ENCODE measurements at regions not wholly inside any gene's neighbourhood (a gene's known extent, or its start where the extent isn't known, plus 50 kb on each side); places are given as distances from the start of the nearest gene placed in this dataset.
"Not testable (repeated sequence)": the region's sequence is repeated elsewhere in the genome, so short reads cannot be mapped to it uniquely, and the experiment has no call there.

DNA sequence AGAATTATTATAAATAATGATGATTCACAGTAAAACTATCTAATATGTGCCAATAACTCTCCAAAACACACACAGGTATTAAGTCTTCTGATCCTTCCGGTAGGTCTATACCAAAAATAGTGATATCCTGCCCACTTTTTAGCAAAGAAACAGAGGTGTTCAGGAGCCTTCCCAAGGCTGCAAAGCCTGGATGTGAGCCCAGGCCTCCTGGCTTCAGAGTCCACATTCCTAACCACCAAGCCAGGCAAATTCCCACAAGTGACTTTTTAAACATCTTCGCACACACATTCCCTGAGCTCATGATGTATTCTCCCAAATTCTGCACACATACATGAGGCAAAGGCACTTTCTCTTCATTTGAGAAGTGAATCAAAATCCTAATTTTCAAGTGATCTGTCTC, 376.6 kb downstream of the BCL2L11 start:
- H3K79me2 ChIP-seq (ENCODE audit: control insufficient read depth, insufficient read depth, low read length); ATAC-seq (ENCODE audit: low read depth); H3K27ac Mint-ChIP-seq; H3K27ac ChIP-seq (ENCODE audit: low read length in 2 of 2); H3K9ac ChIP-seq (ENCODE audit: low read length); H3K9me3 ChIP-seq (ENCODE audit: control extremely low read depth in 1 of 3, control insufficient read depth in 2 of 3, insufficient read depth in 1 of 3, low read length in 2 of 3); intact Hi-C loops (cut with micrococcal nuclease); H3K4me3 ChIP-seq (ENCODE audit: control extremely low read depth in 1 of 5, extremely low read depth in 1 of 5, insufficient read depth in 1 of 5, low read depth in 2 of 5, low read length in 4 of 5); H3K27me3 Mint-ChIP-seq; POLR2A ChIA-PET; H3K36me3 ChIP-seq (replicated peaks in 1 of 2; ENCODE audit: control extremely low read depth in 1 of 2, control insufficient read depth in 1 of 2, extremely low read depth in 1 of 2, insufficient read depth in 2 of 2, low read length in 1 of 2); DNase-seq; H3K9me3 Mint-ChIP-seq (ENCODE audit: insufficient read depth); H2AFZ ChIP-seq (ENCODE audit: insufficient read depth, low read depth, low read length, poor library complexity, severe bottlenecking); CTCF ChIA-PET; H3K4me1 Mint-ChIP-seq; H3K4me1 ChIP-seq (ENCODE audit: control insufficient read depth in 2 of 2, insufficient read depth in 2 of 2, low read length in 2 of 2); H4K20me1 ChIP-seq (ENCODE audit: control insufficient read depth, insufficient read depth, low read length, poor library complexity, severe bottlenecking); H3K4me2 ChIP-seq (replicated peaks; ENCODE audit: low read depth, low read length, poor library complexity, severe bottlenecking); H3K4me3 Mint-ChIP-seq; H3K27me3 ChIP-seq (replicated peaks in 1 of 4; ENCODE audit: control extremely low read depth in 1 of 4, control insufficient read depth in 3 of 4, insufficient read depth in 4 of 4, low read length in 3 of 4): not testable (repeated sequence)
- no CpG with 5 or more reads among the region's 2 CpGs for WGBS (ENCODE audit: insufficient coverage)

DNA sequence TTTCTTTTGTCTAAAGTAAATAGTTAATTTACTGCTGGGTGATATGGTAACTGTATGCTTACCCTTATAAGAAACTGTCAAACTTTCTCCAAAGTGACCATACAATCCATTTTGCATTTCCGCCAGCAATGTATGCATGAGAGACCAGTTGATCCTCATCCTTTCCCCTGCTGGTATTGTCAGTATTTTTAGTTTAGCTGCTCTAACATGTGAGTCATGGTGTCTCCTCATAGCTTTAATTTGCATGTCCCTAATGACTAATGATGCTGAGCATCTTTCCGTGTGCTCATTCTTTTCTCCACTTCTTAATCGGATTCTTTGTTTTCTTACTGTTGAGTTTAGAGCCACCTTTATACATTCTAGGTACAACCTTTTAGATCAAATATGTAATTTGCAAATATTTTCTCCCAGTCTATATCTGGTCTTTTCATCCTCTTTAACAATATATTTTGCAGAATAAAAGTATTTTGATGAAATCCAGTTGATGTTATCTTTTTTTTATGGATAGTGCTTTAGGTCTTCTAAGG, 379.9 kb downstream of the BCL2L11 start:
- H3K9me3 Mint-ChIP-seq (ENCODE audit: insufficient read depth); H3K27me3 ChIP-seq (replicated peaks in 1 of 4; ENCODE audit: control extremely low read depth in 1 of 4, control insufficient read depth in 3 of 4, insufficient read depth in 4 of 4, low read length in 3 of 4); H2AFZ ChIP-seq (ENCODE audit: insufficient read depth, low read depth, low read length, poor library complexity, severe bottlenecking); H3K4me1 Mint-ChIP-seq; H3K4me2 ChIP-seq (replicated peaks; ENCODE audit: low read depth, low read length, poor library complexity, severe bottlenecking); H3K9ac ChIP-seq (ENCODE audit: low read length); H3K27ac Mint-ChIP-seq; H3K4me3 ChIP-seq (ENCODE audit: control extremely low read depth in 1 of 5, extremely low read depth in 1 of 5, insufficient read depth in 1 of 5, low read depth in 2 of 5, low read length in 4 of 5); H3K9me3 ChIP-seq (ENCODE audit: control extremely low read depth in 1 of 3, control insufficient read depth in 2 of 3, insufficient read depth in 1 of 3, low read length in 2 of 3); intact Hi-C loops (cut with micrococcal nuclease); POLR2A ChIA-PET; H3K79me2 ChIP-seq (ENCODE audit: control insufficient read depth, insufficient read depth, low read length); DNase-seq; H3K4me3 Mint-ChIP-seq; H3K27ac ChIP-seq (ENCODE audit: low read length in 2 of 2); H3K4me1 ChIP-seq (ENCODE audit: control insufficient read depth in 2 of 2, insufficient read depth in 2 of 2, low read length in 2 of 2); H4K20me1 ChIP-seq (ENCODE audit: control insufficient read depth, insufficient read depth, low read length, poor library complexity, severe bottlenecking); ATAC-seq (ENCODE audit: low read depth); H3K36me3 ChIP-seq (replicated peaks in 1 of 2; ENCODE audit: control extremely low read depth in 1 of 2, control insufficient read depth in 1 of 2, extremely low read depth in 1 of 2, insufficient read depth in 2 of 2, low read length in 1 of 2); H3K27me3 Mint-ChIP-seq; CTCF ChIA-PET: not testable (repeated sequence)
- WGBS (ENCODE audit: insufficient coverage): no CpG with 5 or more reads among the region's 3 CpGs

DNA sequence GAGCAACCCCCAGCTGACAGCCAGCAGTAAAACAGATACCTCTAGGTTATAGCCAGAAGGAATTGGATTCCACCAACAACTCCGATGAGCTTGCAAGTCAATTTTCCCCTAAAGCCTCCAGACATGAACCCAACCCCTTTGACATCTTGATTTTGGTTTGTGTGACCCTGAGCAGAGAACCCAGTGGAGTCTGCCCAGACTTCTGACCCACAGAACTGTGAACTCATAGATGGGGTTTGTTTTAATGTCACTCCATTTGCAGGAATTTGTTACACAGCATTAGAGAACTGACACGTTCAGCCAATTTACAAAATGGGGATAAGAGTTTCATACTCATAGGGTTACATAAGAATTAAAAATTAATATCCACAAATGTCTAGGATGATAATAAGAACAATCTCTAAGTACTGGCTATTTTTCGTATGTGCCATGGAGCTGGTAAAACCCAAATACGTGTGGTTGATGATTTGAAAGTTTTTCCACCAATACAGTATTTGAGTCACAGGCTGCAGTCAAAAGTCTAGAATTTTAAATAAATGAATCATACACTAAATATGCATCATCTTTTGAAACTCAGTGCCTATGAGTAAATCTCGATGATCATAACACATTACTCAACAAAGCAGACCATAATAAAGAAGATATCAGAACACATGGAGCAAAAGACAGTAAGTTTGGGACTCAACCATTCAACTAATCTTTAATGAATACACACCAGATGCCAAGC, 380.0 kb downstream of the ANAPC1 start:
- H3K9me3 Mint-ChIP-seq (ENCODE audit: insufficient read depth); H3K27me3 Mint-ChIP-seq; H3K4me1 ChIP-seq (ENCODE audit: control insufficient read depth in 2 of 2, insufficient read depth in 2 of 2, low read length in 2 of 2); H3K4me3 Mint-ChIP-seq; H4K20me1 ChIP-seq (ENCODE audit: control insufficient read depth, insufficient read depth, low read length, poor library complexity, severe bottlenecking); H3K27me3 ChIP-seq (replicated peaks in 1 of 4; ENCODE audit: control extremely low read depth in 1 of 4, control insufficient read depth in 3 of 4, insufficient read depth in 4 of 4, low read length in 3 of 4); DNase-seq; H3K4me2 ChIP-seq (replicated peaks; ENCODE audit: low read depth, low read length, poor library complexity, severe bottlenecking); H3K79me2 ChIP-seq (ENCODE audit: control insufficient read depth, insufficient read depth, low read length); H3K27ac Mint-ChIP-seq; POLR2A ChIA-PET; H3K4me3 ChIP-seq (ENCODE audit: control extremely low read depth in 1 of 5, extremely low read depth in 1 of 5, insufficient read depth in 1 of 5, low read depth in 2 of 5, low read length in 4 of 5); intact Hi-C loops (cut with micrococcal nuclease); ATAC-seq (ENCODE audit: low read depth); H3K36me3 ChIP-seq (replicated peaks in 1 of 2; ENCODE audit: control extremely low read depth in 1 of 2, control insufficient read depth in 1 of 2, extremely low read depth in 1 of 2, insufficient read depth in 2 of 2, low read length in 1 of 2); H3K4me1 Mint-ChIP-seq; H3K27ac ChIP-seq (ENCODE audit: low read length in 2 of 2); CTCF ChIA-PET; H3K9ac ChIP-seq (ENCODE audit: low read length); H2AFZ ChIP-seq (ENCODE audit: insufficient read depth, low read depth, low read length, poor library complexity, severe bottlenecking); H3K9me3 ChIP-seq (ENCODE audit: control extremely low read depth in 1 of 3, control insufficient read depth in 2 of 3, insufficient read depth in 1 of 3, low read length in 2 of 3): not testable (repeated sequence)
- no CpG with 5 or more reads among the region's 5 CpGs for WGBS (ENCODE audit: insufficient coverage)

DNA sequence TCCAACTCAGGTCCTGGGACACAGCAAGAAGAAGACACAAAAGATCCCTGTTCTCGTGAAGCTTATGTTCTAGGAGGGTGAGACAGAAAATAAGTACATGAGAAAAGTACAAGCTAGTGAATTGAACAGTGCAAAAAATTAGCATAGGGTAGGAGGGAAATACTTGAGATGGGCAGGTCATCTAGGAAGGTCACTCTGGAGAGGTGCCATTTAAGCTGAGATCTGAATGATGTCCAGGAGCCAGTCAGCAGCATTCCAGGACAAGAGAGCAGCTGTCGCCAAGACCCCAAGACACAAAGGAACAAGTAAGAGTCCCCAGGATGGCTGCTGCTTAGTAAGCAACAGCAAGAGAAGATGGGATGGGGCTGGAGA, 379.4 kb downstream of the ANAPC1 start:
- H2AFZ ChIP-seq (ENCODE audit: insufficient read depth, low read depth, low read length, poor library complexity, severe bottlenecking); H3K4me1 ChIP-seq (ENCODE audit: control insufficient read depth in 2 of 2, insufficient read depth in 2 of 2, low read length in 2 of 2); H3K9me3 Mint-ChIP-seq (ENCODE audit: insufficient read depth); POLR2A ChIA-PET; H3K36me3 ChIP-seq (replicated peaks in 1 of 2; ENCODE audit: control extremely low read depth in 1 of 2, control insufficient read depth in 1 of 2, extremely low read depth in 1 of 2, insufficient read depth in 2 of 2, low read length in 1 of 2); intact Hi-C loops (cut with micrococcal nuclease); H3K9ac ChIP-seq (ENCODE audit: low read length); H4K20me1 ChIP-seq (ENCODE audit: control insufficient read depth, insufficient read depth, low read length, poor library complexity, severe bottlenecking); H3K4me3 ChIP-seq (ENCODE audit: control extremely low read depth in 1 of 5, extremely low read depth in 1 of 5, insufficient read depth in 1 of 5, low read depth in 2 of 5, low read length in 4 of 5); H3K4me3 Mint-ChIP-seq; H3K79me2 ChIP-seq (ENCODE audit: control insufficient read depth, insufficient read depth, low read length); H3K27me3 ChIP-seq (replicated peaks in 1 of 4; ENCODE audit: control extremely low read depth in 1 of 4, control insufficient read depth in 3 of 4, insufficient read depth in 4 of 4, low read length in 3 of 4); DNase-seq; H3K4me1 Mint-ChIP-seq; H3K27ac ChIP-seq (ENCODE audit: low read length in 2 of 2); ATAC-seq (ENCODE audit: low read depth); CTCF ChIA-PET; H3K27me3 Mint-ChIP-seq; H3K9me3 ChIP-seq (ENCODE audit: control extremely low read depth in 1 of 3, control insufficient read depth in 2 of 3, insufficient read depth in 1 of 3, low read length in 2 of 3); H3K4me2 ChIP-seq (replicated peaks; ENCODE audit: low read depth, low read length, poor library complexity, severe bottlenecking); H3K27ac Mint-ChIP-seq: not testable (repeated sequence)
- no CpG with 5 or more reads among the region's 2 CpGs for WGBS (ENCODE audit: insufficient coverage)
